HepG2 (cell line): ENCODE measurements at regions not wholly inside any gene's neighbourhood (a gene's known extent, or its start where the extent isn't known, plus 50 kb on each side); places are given as distances from the start of the nearest gene placed in this dataset.

Experiments used
- ATF7 ChIP-seq, 2 experiments: fragments of 450-650 bp in 1 of 2; sonication (generic) in 1 of 2; formaldehyde crosslinking in 1 of 2; IDR thresholded peaks; 2 replicates each; pipeline versions ENCODE4 v1.4.0 to v1.6.1; 2016 to 2020; ENCODE audit warnings: antibody characterized with exemption in 1 of 2, mild to moderate bottlenecking in 1 of 2, missing genetic modification reagents in 1 of 2
- FOSL1 ChIP-seq: sonication (generic); formaldehyde crosslinking; IDR thresholded peaks from 2 replicates; pipeline ENCODE4 v1.9.0; 2021; ENCODE audit warnings: missing genetic modification reagents, borderline replicate concordance
- RNF2 ChIP-seq: fragments of 450-650 bp; conservative IDR thresholded peaks from 2 replicates; pipeline ENCODE4 v1.6.1; 2016; ENCODE audit warnings: low read depth

DNA sequence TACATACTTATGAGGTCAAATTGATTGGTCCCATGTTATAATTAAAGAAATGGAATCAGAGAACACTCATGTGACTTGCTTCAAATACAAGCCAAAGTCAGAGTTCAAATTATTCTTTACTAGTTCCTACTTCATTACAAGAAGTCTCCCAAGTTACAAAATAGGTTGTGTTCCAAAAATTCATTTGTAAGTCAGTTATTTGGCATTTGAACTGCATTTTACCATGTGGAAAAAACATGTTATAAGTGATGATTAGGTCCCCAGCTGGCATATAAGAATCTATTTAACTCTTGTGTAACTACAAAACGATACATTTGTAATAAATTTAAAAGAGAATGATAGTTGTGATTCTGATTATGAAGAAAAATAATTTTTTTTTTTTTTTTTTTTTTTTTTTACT is 124.1 kb downstream of the DISP1 start:
- TF ChIP-seq FOSL1 (CRISPR knock-in tag) (no peak), ATF7 (IDR thresholded peaks at IDR 0.05) (no peak), ATF7 (CRISPR knock-in tag; IDR thresholded peaks at IDR 0.05) (no peak), RNF2 (no peak)
